ENCODE measurements at regions not wholly inside any gene's neighbourhood (a gene's known extent, or its start where the extent isn't known, plus 50 kb on each side); places are given as distances from the start of the nearest gene placed in this dataset.

DNA sequence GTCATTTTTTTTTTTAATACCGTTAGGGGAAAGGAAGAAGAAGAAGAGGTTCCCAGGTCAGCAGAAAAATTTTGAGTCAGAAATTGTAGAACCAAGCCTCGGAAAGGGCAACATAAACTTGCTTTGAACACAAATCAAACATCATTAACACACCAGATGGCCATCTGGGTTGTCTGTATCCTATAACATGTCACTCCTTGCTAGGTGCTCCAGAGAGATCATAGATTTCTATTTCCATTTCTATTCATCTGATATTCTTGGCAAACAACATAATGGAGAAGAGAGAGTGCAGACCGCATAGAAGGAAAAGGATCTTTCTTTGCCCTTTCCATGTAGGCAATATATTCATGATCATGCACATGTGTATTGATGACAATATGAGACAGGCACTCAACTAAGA lies 129.5 kb upstream of the STT3B start:
- no peak for DNase-seq

GRCh38 chr3:31404871-31405270 lies 127.9 kb upstream of the STT3B start:
- no peak for DNase-seq

DNA sequence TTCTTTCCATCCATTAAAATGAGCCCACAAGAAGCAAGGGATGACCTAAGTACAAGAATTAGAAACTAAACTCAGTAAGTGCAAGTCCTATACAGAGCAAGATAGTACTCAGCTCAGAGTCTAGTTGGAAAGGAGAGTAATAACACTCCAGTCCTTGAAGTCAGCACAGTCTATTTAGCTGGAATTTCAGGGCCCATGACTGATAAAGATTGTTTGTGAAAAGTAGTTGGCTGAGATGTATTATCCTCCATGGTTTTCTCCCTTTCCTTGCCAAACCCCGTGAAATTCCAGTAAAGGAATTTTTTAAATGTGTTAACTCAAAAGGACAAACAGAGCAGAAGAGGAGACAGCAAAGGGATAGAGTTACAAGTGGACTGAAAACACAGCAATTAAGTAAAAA lies 127.2 kb upstream of the STT3B start:
- no peak for DNase-seq

DNA sequence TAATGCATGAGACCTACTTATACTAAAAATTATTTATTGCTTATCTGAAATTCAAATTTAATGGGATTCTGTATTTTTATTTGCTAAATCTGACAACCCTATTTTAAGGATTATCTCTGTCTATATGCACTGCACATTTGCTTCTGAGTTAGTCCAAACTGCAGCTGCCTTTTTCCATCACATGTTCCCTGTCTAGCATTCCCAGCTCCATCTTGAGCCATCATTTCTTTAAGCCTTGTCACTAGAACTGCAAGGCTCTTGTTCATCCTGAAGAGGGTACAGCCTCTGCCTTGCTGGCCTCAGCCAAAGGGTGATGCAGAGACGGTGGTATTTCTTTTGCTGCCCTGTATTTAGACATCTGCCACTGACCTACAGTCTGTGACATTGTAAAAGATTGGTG lies 125.8 kb upstream of the STT3B start:
- no peak for DNase-seq

GRCh38 chr3:31407665-31408064 lies 125.1 kb upstream of the STT3B start:
- no peak for DNase-seq

DNA sequence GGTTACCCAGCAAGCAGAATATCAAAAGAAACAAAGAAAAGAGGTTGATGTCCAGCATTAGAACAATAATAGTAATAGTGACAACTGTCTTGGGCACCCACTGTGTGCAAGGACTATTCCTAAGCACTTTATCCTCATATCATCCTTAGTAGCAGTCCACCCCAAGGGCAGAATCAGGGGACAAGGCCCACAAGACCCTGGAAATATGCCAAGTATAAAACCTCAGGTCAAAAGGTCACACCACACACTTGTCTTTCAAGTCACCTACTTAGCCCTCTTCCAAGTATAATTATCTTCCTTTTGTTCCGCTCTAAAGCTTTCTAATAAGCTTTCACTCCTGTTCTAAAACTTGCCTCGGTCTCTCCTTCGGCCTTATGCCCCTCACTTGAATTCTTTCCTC lies 124.0 kb upstream of the STT3B start:
- DNase-seq = no peak

DNA sequence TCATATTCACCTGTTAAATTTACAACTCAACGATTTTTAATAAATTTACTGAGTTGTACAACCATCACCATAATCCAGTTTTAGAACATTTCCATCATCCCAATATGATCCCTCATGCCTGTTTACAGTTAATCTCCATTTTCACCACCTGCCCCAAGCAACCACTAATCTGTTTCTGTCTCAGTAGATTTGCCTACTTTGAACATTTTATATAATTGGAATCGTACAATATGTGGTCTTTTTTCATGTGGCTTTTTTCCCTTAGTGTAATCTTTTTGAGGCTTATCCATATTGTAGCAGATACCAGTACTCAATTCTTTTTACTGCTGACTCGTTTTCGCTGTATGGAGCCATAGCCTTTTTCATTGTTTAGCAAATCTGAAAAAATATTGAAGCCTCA lies 123.3 kb upstream of the STT3B start:
- DNase-seq = no peak

GRCh38 chr3:31409866-31410265 lies 122.9 kb upstream of the STT3B start:
- DNase-seq = peak in 1 of 3 experiments; percentile 25

GRCh38 chr3:31410411-31410810 lies 122.3 kb upstream of the STT3B start:
- DNase-seq = no peak

- no peak for DNase-seq
These were observed 119.9 kb upstream of the STT3B start for GRCh38 chr3:31412832-31413231.

GRCh38 chr3:31413515-31413914 lies 119.2 kb upstream of the STT3B start:
- DNase-seq = no peak

GRCh38 chr3:31416980-31417379 lies 115.7 kb upstream of the STT3B start:
- DNase-seq = no peak

DNA sequence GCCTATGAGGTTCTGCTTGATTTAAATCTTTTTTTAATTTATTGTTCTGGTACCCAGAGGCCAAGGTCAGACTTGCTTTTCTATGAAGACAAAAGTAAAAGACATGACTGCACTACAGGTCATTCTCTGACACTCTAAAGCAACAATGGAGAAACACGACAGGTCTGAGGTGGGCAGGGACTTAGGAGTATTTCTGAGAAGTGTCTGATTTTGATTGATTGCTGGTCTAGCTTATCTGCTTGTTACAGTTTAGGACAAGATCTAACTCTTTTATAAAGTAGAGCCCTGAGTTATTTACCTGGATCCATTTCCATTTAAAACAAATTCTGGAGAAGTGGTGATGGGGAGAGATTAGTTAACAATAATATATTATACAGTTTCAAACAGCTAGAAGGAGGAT lies 115.2 kb upstream of the STT3B start:
- DNase-seq = no peak

DNA sequence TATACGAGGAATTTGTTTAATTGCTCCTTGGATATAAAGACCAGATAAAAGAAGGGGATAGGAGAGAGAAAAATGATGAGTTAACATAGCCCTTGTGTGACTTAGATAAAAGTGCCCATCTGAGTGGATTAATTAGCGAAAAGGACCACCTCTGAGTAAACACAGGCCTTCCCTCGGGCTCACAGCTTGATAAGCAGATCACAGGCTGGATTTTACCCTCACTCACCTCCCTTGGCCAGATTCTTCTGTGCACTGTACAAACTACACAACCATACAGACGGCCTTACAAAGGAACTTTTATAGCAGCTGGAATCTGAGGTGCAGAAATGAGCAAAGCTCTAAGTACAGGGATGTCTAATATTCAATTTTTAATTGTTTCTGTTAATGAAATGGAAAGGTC lies 112.4 kb upstream of the STT3B start:
- peak in 1 of 3 experiments; percentile 2 for DNase-seq

DNA sequence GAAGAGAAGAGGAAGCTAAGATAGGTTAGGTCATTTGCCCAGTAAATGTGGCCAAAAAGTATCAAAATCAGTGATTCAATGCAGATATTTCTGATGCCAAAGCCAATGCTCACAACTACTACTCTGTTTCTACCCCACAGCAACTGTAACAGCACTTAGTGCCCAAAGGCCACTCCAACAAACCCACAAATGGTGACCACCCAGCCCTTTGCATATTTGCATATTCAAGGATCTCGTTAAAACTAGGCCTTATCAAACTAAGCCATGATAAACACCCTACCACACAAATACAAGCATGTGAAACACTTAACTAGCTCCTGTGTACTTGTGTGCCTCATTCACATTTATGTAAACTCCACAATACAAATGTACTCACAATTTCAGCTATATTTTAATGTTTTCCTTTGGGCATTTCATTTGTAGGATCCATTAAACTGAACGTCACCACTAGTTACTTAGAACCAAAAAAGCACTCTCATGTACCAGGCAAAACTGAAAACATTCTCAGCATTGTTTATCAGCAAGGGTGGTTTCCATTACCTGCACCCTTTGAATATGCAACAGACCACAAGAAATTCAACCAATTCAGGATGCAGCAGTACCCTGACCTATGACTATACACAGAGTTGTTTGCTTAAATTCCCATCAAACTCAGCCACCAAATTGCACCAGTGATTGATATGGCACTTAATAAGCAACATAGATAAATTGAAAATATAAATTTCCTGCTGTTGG lies 111.2 kb upstream of the STT3B start:
- no peak for DNase-seq

GRCh38 chr3:31422237-31422636 lies 110.5 kb upstream of the STT3B start:
- no peak for DNase-seq

DNA sequence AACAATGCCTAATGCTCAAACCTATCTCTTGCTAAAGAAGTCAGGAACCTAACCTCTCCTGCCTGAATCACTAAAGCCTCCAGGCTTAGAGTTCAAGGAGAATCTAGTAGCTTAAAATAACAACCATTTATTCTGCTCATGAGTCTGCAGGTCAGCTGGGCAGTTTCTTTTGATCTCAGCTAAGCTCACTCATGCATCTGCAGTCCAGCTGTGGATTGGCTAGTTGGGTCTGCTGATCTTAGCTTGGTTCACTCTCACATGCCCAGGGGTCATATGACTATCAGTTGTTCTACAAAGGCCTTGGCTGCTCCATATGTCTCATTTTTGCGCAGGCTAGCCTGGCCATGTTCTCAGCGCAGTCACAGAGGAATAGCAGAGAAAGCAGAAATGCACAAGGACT lies 109.2 kb upstream of the STT3B start:
- no peak for DNase-seq

DNA sequence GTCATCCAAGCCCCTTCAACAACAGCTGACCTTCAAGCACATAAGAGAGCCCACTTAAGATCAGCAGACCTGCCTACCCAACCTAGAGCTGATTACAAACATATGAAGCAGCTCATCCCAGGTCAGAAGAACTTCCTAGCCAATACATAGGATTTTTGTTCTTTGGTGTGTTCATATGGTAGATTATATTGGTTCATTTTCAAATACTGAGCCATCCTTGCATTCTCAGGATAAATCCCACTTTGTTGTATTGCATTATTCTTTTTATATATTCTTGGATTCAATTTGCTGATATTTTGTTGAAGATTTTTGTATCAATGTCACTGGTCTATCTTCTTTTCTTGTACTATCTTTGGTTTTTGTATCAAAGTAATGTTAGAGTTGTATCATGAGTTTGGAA lies 107.3 kb upstream of the STT3B start:
- no peak for DNase-seq

DNA sequence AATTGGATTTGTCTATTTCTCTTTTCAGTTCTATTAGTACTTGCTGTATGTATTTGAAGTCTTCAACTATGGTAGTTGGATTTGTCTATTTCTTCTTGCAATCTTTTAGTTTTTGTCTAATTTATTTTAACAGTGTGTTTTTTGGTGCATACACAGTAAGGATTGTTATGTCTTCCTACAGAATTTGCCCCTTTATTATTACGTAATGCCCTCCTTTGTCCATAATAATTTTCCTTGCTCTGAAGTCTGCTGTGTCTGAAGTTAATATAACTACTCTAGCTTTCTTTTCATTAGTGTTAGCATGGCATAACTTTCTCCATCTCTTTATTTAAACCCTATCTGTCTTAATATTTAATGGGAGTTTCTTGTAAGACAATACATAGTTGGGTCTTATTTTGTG lies 105.1 kb upstream of the STT3B start:
- DNase-seq = no peak

GRCh38 chr3:31431321-31431720 lies 101.4 kb upstream of the STT3B start:
- DNase-seq = no peak

DNA sequence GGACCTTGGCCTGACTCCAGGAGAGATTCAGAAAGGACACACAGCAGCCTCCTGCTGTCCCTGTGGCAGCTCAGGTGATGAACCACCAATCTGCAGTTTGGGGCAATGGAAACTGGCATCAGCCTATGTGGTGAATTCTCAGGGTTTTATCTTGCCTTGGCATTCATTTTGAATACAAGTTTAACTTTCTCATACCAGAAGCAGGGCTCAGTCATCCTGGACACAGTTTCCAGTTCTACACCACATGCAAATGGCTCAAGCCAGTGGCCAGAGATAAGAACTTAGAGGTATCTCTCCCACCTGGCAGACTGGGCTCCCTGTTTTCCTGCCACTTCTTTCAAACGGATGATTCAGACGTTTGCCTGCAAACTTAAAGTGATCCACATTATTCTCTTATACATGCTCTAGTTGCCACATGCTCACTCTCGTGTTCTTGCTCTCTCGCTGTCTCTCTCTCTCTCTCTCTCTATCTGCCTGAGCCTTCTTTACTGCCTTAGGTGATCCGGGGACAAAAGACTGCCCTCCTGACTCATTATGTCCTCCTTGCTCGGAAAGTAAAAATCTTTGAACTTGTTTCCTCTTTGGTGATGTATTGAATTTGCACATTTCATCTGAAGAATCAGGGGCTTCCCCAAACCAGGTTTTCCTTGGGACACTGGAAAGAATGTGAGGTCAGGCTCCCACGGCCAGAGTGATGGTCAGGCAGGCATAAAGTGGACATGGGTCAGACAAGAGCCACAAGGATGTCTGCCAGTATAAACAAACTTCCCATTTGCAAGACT lies 99.6 kb upstream of the STT3B start:
- DNase-seq = no peak

GRCh38 chr3:31433679-31433992 lies 99.1 kb upstream of the STT3B start:
- DNase-seq = no peak

DNA sequence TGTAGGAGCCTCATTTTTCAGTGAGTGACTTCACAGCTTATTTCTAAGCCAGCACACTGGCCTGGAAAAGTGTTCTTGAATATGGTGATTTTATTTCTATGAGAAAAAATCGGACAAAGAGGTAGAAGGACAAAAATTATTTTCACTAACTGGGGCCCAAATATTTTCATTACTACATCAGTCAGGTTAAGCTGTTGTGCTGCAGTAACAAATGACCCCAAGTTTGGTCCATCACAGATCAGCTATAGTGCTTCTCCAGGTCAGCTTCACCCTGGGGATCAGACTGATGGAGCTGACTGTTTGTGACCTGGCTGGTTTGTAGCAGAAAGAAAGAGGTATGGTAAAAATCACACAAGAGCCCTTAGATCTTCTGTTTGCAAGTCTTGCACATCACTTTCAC lies 97.9 kb upstream of the STT3B start:
- no peak for DNase-seq

GRCh38 chr3:31436830-31437229 lies 95.9 kb upstream of the STT3B start:
- DNase-seq = no peak

DNA sequence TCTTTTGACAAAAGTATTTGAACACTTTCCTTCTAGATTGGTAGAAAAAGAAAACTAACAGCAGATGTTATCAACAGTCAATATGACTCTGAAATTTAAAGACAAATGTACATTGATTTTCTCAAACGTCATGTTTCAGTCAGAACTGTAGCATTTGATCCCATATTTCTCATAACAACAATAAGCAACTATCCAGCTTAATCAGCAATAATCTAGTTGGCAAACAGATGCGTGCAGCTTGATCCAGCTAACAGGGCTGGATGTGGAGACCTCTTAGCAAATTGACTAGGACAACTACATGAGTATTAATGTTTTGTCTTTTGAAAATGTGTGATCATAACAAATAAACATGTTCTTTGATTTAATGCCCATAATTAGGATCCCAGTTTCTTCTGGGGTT lies 94.0 kb upstream of the STT3B start:
- no peak for DNase-seq
